ENCODE measurements at regions not wholly inside any gene's neighbourhood (a gene's known extent, or its start where the extent isn't known, plus 50 kb on each side); places are given as distances from the start of the nearest gene placed in this dataset.

GRCh38 chr6:23989885-23990533, 136.0 kb upstream of the NRSN1 start:
- TF ChIP-seq GATA2 (IDR thresholded peaks at IDR 0.05; ENCODE audit: low read depth, low read length) (no peak), GATA3 (IDR thresholded peaks at IDR 0.05; ENCODE audit: low read depth, low read length) (no peak)

DNA sequence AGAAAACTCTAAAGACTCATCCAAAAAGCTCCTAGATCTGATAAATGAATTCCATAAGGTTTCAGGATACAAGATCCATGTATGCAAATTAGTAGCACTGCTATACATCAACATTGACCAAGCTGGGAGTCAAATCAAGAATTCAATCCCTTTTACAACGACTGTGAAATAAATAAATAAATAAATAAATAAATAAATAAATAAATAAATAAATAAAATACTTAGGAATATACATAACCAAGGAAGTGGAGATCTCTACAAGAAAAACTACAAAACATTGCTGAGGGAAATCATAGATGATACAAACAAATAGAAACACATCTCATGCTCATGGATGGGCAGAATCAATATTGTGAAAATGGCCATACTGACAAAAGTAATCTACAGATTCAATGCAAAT, 132.0 kb upstream of the NRSN1 start:
- no peak for TF ChIP-seq GATA3 (IDR thresholded peaks at IDR 0.05; ENCODE audit: low read depth, low read length)
- TF ChIP-seq GATA2 (IDR thresholded peaks at IDR 0.05; ENCODE audit: low read depth, low read length), result no peak

- no peak for TF ChIP-seq GATA3 (IDR thresholded peaks at IDR 0.05; ENCODE audit: low read depth, low read length)
- TF ChIP-seq GATA2 (IDR thresholded peaks at IDR 0.05; ENCODE audit: low read depth, low read length), result no peak
Observed at GRCh38 chr6:24004062-24004461, 122.0 kb upstream of the NRSN1 start.

DNA sequence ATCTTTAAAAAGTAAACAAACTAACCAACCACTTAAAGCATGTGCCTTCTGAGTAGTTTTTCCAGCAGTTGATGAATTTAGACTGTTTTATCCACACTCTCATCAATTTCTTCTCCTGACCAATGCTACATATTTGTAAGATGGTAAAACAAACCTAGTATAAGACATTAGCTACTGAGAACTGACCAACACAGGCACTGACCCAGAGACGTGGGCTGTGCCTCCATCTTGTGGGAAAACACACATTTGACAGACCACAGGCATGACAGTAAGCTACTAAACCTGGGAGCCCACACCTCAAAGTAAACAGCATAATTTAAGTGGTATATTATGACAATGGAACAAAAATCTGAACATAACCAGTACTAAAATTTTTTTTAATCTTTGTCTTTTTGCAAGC, 121.4 kb upstream of the NRSN1 start:
- no peak for TF ChIP-seq GATA3 (IDR thresholded peaks at IDR 0.05; ENCODE audit: low read depth, low read length)
- TF ChIP-seq GATA2 (IDR thresholded peaks at IDR 0.05; ENCODE audit: low read depth, low read length), result no peak

GRCh38 chr6:24006254-24006653, 119.8 kb upstream of the NRSN1 start:
- TF ChIP-seq GATA2 (IDR thresholded peaks at IDR 0.05; ENCODE audit: low read depth, low read length), result no peak
- no peak for TF ChIP-seq GATA3 (IDR thresholded peaks at IDR 0.05; ENCODE audit: low read depth, low read length)

DNA sequence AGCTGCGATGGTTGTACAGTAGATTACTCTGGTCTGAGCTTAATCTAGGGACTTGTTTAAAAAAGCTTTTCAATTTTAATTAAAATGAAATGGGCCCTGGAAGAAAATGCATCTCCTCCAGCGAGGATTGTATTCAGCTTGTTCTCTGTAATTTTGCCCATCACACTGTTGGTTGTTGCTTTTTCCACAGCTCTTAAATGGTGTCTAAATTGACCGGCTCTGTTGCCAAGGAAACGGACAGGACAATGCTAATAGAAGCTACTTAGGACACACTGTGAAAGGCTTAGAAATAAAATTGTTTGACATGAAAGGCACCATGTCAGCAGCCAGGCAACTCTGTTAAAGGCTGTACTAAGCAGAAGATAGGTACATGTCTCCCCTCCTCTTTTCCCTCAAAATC, 116.7 kb upstream of the NRSN1 start:
- no peak for TF ChIP-seq GATA3 (IDR thresholded peaks at IDR 0.05; ENCODE audit: low read depth, low read length)
- TF ChIP-seq GATA2 (IDR thresholded peaks at IDR 0.05; ENCODE audit: low read depth, low read length), result no peak

DNA sequence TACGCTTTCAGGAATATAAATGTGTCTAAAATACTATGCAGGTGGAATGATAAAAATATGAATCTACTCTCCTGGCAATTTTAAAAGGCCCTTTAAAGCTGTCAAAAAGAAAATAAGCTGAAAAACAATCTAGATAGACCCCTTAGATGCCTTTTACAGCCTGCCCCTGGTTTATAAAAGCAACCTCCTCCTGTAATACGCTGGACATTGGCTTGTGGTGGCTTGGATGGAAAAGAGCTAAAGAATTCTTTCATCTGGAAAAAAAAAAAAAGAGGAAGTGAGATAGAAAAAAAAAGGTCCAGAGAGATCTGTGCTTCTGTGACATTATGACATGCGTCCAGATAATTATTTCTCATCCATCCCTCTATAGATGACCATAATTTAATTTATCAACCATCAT, 115.9 kb upstream of the NRSN1 start:
- no peak for TF ChIP-seq GATA2 (IDR thresholded peaks at IDR 0.05; ENCODE audit: low read depth, low read length)

DNA sequence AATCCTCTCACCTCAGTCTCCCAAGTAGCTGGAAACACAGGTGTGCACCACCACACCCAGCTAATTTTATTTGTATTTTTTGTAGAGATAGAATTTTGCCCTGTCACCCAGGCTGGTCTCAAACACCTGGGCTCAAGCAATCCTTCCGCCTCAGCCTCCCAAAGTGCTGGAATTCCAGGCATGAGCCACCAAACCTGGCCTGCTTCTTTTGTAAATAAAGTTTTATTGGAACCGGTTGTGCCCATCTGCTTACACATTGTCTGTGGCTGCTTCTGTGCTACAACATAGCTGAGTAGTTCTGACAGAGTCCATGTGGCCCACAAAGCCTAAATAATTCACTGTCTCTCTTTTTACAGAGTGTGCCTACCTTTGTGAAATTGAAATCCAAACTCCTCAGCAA, 109.7 kb upstream of the NRSN1 start:
- TF ChIP-seq GATA3 (IDR thresholded peaks at IDR 0.05; ENCODE audit: low read depth, low read length), result no peak
- no peak for TF ChIP-seq GATA2 (IDR thresholded peaks at IDR 0.05; ENCODE audit: low read depth, low read length)

DNA sequence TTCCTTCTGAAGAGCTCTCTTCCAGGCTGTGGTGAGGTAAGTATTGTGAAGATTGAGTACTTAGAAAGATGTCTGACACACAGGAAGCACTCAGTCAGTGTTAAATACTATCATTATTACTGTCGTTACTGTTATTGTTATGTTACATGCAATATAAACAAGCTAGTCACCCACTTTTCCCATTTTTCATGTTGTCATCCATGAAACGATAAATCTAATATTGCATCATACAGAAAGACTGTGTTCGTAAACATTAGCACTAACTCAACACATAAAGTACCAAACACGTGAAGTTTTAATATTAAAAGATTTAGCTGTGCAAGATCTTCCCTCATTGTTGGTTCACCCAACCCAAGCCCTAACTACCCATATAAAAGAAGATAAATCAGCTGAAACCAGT, 109.2 kb upstream of the NRSN1 start:
- TF ChIP-seq GATA2 (IDR thresholded peaks at IDR 0.05; ENCODE audit: low read depth, low read length), result no peak
- no peak for TF ChIP-seq GATA3 (IDR thresholded peaks at IDR 0.05; ENCODE audit: low read depth, low read length)

- TF ChIP-seq GATA3 (IDR thresholded peaks at IDR 0.05; ENCODE audit: low read depth, low read length) (no peak), GATA2 (IDR thresholded peaks at IDR 0.05; ENCODE audit: low read depth, low read length) (no peak)
Observed at GRCh38 chr6:24019393-24019792, 106.6 kb upstream of the NRSN1 start.

- no peak for TF ChIP-seq GATA2 (IDR thresholded peaks at IDR 0.05; ENCODE audit: low read depth, low read length)
- TF ChIP-seq GATA3 (IDR thresholded peaks at IDR 0.05; ENCODE audit: low read depth, low read length), result no peak
Observed at GRCh38 chr6:24019830-24020229, 106.2 kb upstream of the NRSN1 start.

DNA sequence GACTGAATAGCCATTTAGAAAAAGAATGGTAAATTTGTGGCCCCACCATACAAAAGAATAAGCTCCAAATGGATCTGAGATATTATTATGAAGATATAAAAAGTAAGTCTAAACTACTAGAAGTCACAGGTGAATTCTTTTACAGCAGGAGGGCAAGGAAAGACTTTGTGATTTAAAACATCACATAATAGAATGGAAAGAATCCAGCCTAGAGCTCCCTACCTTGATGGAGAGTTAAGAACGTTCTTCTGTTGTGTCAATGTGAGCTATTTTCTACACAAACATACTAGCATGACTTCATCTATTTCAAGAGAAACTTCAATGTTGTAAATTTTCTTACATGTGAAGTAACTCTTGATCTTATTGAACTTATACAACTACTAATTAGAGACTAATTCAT, 100.0 kb upstream of the NRSN1 start:
- TF ChIP-seq GATA2 (IDR thresholded peaks at IDR 0.05; ENCODE audit: low read depth, low read length) (no peak), GATA3 (IDR thresholded peaks at IDR 0.05; ENCODE audit: low read depth, low read length) (no peak)

GRCh38 chr6:24031496-24031895, 94.5 kb upstream of the NRSN1 start:
- TF ChIP-seq GATA3 (IDR thresholded peaks at IDR 0.05; ENCODE audit: low read depth, low read length), result no peak
- no peak for TF ChIP-seq GATA2 (IDR thresholded peaks at IDR 0.05; ENCODE audit: low read depth, low read length)

DNA sequence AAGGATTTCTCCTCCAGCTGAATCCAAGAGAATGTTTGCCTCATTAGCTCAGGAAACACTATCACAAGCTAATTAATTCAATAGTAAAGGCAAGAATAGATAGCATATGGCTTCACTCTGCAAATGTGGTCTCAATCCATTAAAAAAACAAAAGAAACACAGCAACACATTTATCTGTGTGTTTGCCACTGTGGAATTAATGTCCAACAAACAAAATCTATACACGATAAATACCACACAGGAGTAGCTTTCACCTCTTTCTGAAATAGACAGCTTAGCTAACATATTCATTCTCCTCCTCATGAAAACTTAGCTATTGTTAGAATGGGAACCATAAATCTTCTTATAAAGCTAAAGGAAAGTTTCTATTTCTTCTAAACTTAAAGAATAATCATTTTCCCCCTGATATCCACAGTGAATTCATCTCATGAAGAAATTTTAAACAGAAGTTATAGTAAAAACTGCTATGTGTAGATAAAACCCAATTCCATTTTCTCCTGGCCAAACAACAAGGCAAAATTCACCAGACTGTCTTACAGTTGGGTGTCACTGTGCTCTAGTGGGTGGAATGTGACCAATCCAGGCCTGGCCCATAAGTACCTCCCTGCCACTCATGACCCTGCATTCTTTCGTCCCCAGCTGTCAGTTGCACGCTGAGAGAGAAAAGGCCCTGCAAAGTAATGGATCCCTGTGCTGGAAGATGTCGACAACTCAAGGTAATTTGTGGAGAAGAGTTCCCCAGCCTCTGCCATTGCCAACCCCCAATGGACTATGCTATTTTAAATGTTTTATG, 92.9 kb upstream of the NRSN1 start:
- TF ChIP-seq GATA3 (IDR thresholded peaks at IDR 0.05; ENCODE audit: low read depth, low read length) (no peak), GATA2 (IDR thresholded peaks at IDR 0.05; ENCODE audit: low read depth, low read length) (no peak)

DNA sequence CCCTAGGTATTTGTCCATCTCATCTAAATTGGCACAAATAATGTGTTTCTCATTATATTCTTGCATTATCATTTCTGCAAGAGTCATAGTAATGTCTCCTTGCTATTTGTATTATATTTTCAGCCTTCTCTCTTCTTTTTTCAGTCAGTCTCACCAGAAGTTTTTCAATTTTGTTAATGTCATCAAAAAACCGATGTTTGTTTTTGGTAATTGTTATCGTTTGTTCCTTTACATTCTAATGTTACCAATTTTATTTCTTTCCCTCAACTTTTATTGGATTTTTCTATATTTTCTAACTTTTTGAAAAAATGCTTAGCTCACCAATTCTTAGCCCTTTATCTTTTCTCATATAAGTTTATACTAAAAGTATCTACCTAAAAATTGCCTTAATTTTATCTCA, 82.2 kb upstream of the NRSN1 start:
- TF ChIP-seq GATA3 (IDR thresholded peaks at IDR 0.05; ENCODE audit: low read depth, low read length) (no peak), GATA2 (IDR thresholded peaks at IDR 0.05; ENCODE audit: low read depth, low read length) (no peak)
